ENCODE measurements at regions not wholly inside any gene's neighbourhood (a gene's known extent, or its start where the extent isn't known, plus 50 kb on each side); places are given as distances from the start of the nearest gene placed in this dataset.

GRCh38 chr16:73368715-73369114 is 320.8 kb upstream of the ZFHX3 start:
- DNase-seq (ENCODE audit: low read depth in 1 of 2, low spot score in 2 of 2), result no peak
- Histone ChIP-seq H3K4me2 (ENCODE audit: insufficient read depth in 1 of 2, low read depth in 2 of 2, low read length in 2 of 2) (no peak overlapping the region), H4K91ac (replicated peaks; ENCODE audit: insufficient read length, low read length) (no peak overlapping the region), H3K4ac (replicated peaks; ENCODE audit: insufficient read length, low read depth, low read length) (no peak overlapping the region), H3K4me1 (replicated peaks in 1 of 4; ENCODE audit: control insufficient read depth in 3 of 4, insufficient read depth in 4 of 4, low read length in 3 of 4) (no peaks in the 10 kb centered on the region), H3K36me3 (ENCODE audit: control insufficient read depth in 2 of 4, insufficient read depth in 4 of 4, low read length in 3 of 4) (no peaks in the 10 kb centered on the region), H2BK20ac (ENCODE audit: low read length) (no peak overlapping the region), H3K79me2 (ENCODE audit: control insufficient read depth in 1 of 2, insufficient read depth in 2 of 2, low read length in 2 of 2) (no peaks in the 10 kb centered on the region), H2AFZ (ENCODE audit: low read length) (no peak overlapping the region), H3K27ac (ENCODE audit: low read depth, low read length) (no peak overlapping the region), H2BK120ac (replicated peaks; ENCODE audit: low read depth, low read length) (no peak overlapping the region), H3K9me3 (ENCODE audit: insufficient read depth in 2 of 2, low read depth in 1 of 2, low read length in 1 of 2) (no peaks in the 10 kb centered on the region), H4K5ac (ENCODE audit: insufficient read length, low read depth, low read length) (no peak overlapping the region), H3K4me3 (ENCODE audit: extremely low read depth in 1 of 4, insufficient read depth in 2 of 4, low read depth in 3 of 4, low read length in 4 of 4) (no peak overlapping the region), H4K8ac (ENCODE audit: extremely low read depth, insufficient read depth, low read length) (no peak overlapping the region), H2AK5ac (ENCODE audit: low read depth, low read length) (no peak overlapping the region), H3K18ac (ENCODE audit: extremely low read depth, low read length) (no peak overlapping the region), H3K56ac (replicated peaks; ENCODE audit: insufficient read length, low read depth, low read length) (no peak overlapping the region), H4K20me1 (replicated peaks in 1 of 2; ENCODE audit: control insufficient read depth in 1 of 2, insufficient read depth in 2 of 2, low read length in 2 of 2) (no peaks in the 10 kb centered on the region), H2BK12ac (ENCODE audit: low read depth, low read length) (no peak overlapping the region), H2BK5ac (ENCODE audit: low read depth, low read length) (no peak overlapping the region), H3K9ac (replicated peaks in 1 of 4; ENCODE audit: extremely low read depth in 1 of 4, low read depth in 3 of 4, low read length in 3 of 4) (no peak overlapping the region), H3K23ac (ENCODE audit: insufficient read length) (no peak overlapping the region), H3K14ac (ENCODE audit: insufficient read length) (no peak overlapping the region), H3K27me3 (replicated peaks in 1 of 4; ENCODE audit: control insufficient read depth in 3 of 4, extremely low read depth in 1 of 4, insufficient read depth in 3 of 4, low read length in 3 of 4) (no peaks in the 10 kb centered on the region), H2BK15ac (ENCODE audit: low read length) (no peak overlapping the region), H3K79me1 (ENCODE audit: low read depth, low read length) (no peaks in the 10 kb centered on the region), H3K23me2 (ENCODE audit: low read depth, low read length) (no peaks in the 10 kb centered on the region)
- POLR2A ChIA-PET (ENCODE audit: partially characterized antibody), result no interaction called here
- TF ChIP-seq KDM1A (IDR thresholded peaks at IDR 0.05; ENCODE audit: borderline replicate concordance, low read length), result peak; percentile 59; the same call in 1 of the 2 replicates
- TF ChIP-seq GABPA (IDR thresholded peaks at IDR 0.05; ENCODE audit: borderline replicate concordance, insufficient read depth, low read length), result no peak
- no peak for FAIRE-seq
- 89% methylated on average over 4 of the region's 4 CpGs; no CpG with 5 or more reads in 1 of the 2 experiments for WGBS, 2 experiments (ENCODE audit: extremely low coverage in 1 of 2, insufficient coverage in 1 of 2, insufficient read length in 1 of 2, insufficient replicate concordance in 2 of 2, low coverage in 1 of 2, low lambda C conversion rate in 2 of 2, missing lambda C conversion rate in 1 of 2)
- CTCF ChIA-PET (ENCODE audit: partially characterized antibody), result no interaction called here

Data from H1 (cell line).